ENCODE measurements at regions not wholly inside any gene's neighbourhood (a gene's known extent, or its start where the extent isn't known, plus 50 kb on each side); places are given as distances from the start of the nearest gene placed in this dataset.
A peak's percentile ranks its signal among the peaks of the same experiment; 100 is the strongest.

- DNase-seq (ENCODE audit: extremely low read depth in 1 of 11, low read depth in 9 of 11, low spot score in 4 of 11) = no peak
Measured at GRCh38 chr16:50472472-50472871, 75.7 kb upstream of the NKD1 start.

GRCh38 chr16:50470687-50471086 is 77.5 kb upstream of the NKD1 start:
- DNase-seq (ENCODE audit: extremely low read depth in 1 of 11, low read depth in 9 of 11, low spot score in 4 of 11) = no peak

GRCh38 chr16:50469744-50470321 is 78.4 kb upstream of the NKD1 start:
- peak in 2 of 11 donors; percentile 40 to 62 for DNase-seq (ENCODE audit: extremely low read depth in 1 of 11, low read depth in 9 of 11, low spot score in 4 of 11)

- no peak for DNase-seq (ENCODE audit: extremely low read depth in 1 of 11, low read depth in 9 of 11, low spot score in 4 of 11)
Measured at GRCh38 chr16:50469121-50469743, 79.0 kb upstream of the NKD1 start.

- no peak for DNase-seq (ENCODE audit: extremely low read depth in 1 of 11, low read depth in 9 of 11, low spot score in 4 of 11)
Measured at GRCh38 chr16:50468749-50469078, 79.5 kb upstream of the NKD1 start.

GRCh38 chr16:50467943-50468748 is 80.0 kb upstream of the NKD1 start:
- DNase-seq (ENCODE audit: extremely low read depth in 1 of 11, low read depth in 9 of 11, low spot score in 4 of 11) = peak in 3 of 11 donors; percentile 23 to 51 (median 42)

GRCh38 chr16:50467559-50467942 is 80.6 kb upstream of the NKD1 start:
- no peak for DNase-seq (ENCODE audit: extremely low read depth in 1 of 11, low read depth in 9 of 11, low spot score in 4 of 11)

- DNase-seq (ENCODE audit: extremely low read depth in 1 of 11, low read depth in 9 of 11, low spot score in 4 of 11) = no peak
Measured at GRCh38 chr16:50466170-50466569, 82.0 kb upstream of the NKD1 start.

- no peak for DNase-seq (ENCODE audit: extremely low read depth in 1 of 11, low read depth in 9 of 11, low spot score in 4 of 11)
Measured at GRCh38 chr16:50464325-50465290, 83.6 kb upstream of the NKD1 start.

- DNase-seq (ENCODE audit: extremely low read depth in 1 of 11, low read depth in 9 of 11, low spot score in 4 of 11) = no peak
Measured at GRCh38 chr16:50463581-50464324, 84.4 kb upstream of the NKD1 start.

- DNase-seq (ENCODE audit: extremely low read depth in 1 of 11, low read depth in 9 of 11, low spot score in 4 of 11) = no peak
Measured at GRCh38 chr16:50462793-50463507, 85.2 kb upstream of the NKD1 start.

- no peak for DNase-seq (ENCODE audit: extremely low read depth in 1 of 11, low read depth in 9 of 11, low spot score in 4 of 11)
Measured at GRCh38 chr16:50461400-50461760, 86.8 kb upstream of the NKD1 start.

- DNase-seq (ENCODE audit: extremely low read depth in 1 of 11, low read depth in 9 of 11, low spot score in 4 of 11) = no peak
Measured at GRCh38 chr16:50460538-50461399, 87.4 kb upstream of the NKD1 start.

GRCh38 chr16:50459496-50460080 is 88.6 kb upstream of the NKD1 start:
- no peak for DNase-seq (ENCODE audit: extremely low read depth in 1 of 11, low read depth in 9 of 11, low spot score in 4 of 11)

- no peak for DNase-seq (ENCODE audit: extremely low read depth in 1 of 11, low read depth in 9 of 11, low spot score in 4 of 11)
Measured at GRCh38 chr16:50458667-50459495, 89.3 kb upstream of the NKD1 start.

- no peak for DNase-seq (ENCODE audit: extremely low read depth in 1 of 11, low read depth in 9 of 11, low spot score in 4 of 11)
Measured at GRCh38 chr16:50457979-50458491, 89.2 kb upstream of the BRD7 start.
